Endothelial cell of umbilical vein (primary cell): ENCODE measurements at regions not wholly inside any gene's neighbourhood (a gene's known extent, or its start where the extent isn't known, plus 50 kb on each side); places are given as distances from the start of the nearest gene placed in this dataset.

Experiments used
- BruUV-seq: library from RNA; stranded (reverse); fragments of 400-500 nt; replicated peaks from 2 replicates; lab custom pipeline; 2021; lab: Mats Ljungman, UMichigan
- CTCF ChIA-PET: fragments of 300-600, 350-600 bp; sonication (Branson Sonifier 250); formaldehyde crosslinking; loops from one replicate; lab custom pipeline; 2021; ENCODE audit warnings: antibody characterized with exemption, inconsistent platforms; lab: Charles Lee
- POLR2A ChIA-PET: fragments of 300-600, 350-600 bp; sonication (Branson Sonifier 250); formaldehyde crosslinking; loops from one replicate; lab custom pipeline; 2021; ENCODE audit warnings: antibody characterized with exemption, inconsistent platforms; lab: Charles Lee
- DNase-seq: peaks from one replicate; pipeline ENCODE4 v3.0.0-alpha.2; 2011; ENCODE audit warnings: low read depth, low spot score
- FAIRE-seq: peaks from 2 replicates; lab custom pipeline; 2011; peaks lifted over from hg19 to GRCh38; lab: Jason Lieb, UNC
- H2AFZ ChIP-seq: 2 replicates; pipeline ENCODE4 v1.6.0; 2012; ENCODE audit warnings: low read depth, low read length, control low read depth, inconsistent platforms
- H3K27ac ChIP-seq: 2 replicates; pipeline ENCODE4 v1.5.1; 2011; ENCODE audit warnings: low read depth, mild to moderate bottlenecking, control low read depth, low read length, moderate library complexity; ENCODE audit not compliant: insufficient read depth
- H3K27me3 ChIP-seq, 2 experiments: 2 replicates each; pipeline versions ENCODE4 v1.6.0 to v1.6.1; 2011; ENCODE audit warnings: low read length in 2 of 2, mixed read lengths in 1 of 2; ENCODE audit not compliant: control insufficient read depth in 2 of 2, insufficient read depth in 2 of 2
- H3K36me3 ChIP-seq, 2 experiments: 2 replicates in 1 of 2; 3 replicates in 1 of 2; pipeline ENCODE4 v1.5.1; 2011; ENCODE audit warnings: low read length in 2 of 2, mild to moderate bottlenecking in 1 of 2, moderate library complexity in 1 of 2; ENCODE audit not compliant: control insufficient read depth in 2 of 2, insufficient read depth in 2 of 2; ENCODE audit errors: extremely low read depth in 1 of 2
- H3K4me1 ChIP-seq: 3 replicates; pipeline ENCODE4 v1.5.1; 2011; ENCODE audit warnings: mild to moderate bottlenecking, low read length; ENCODE audit not compliant: control insufficient read depth, insufficient read depth; ENCODE audit errors: extremely low read depth
- H3K4me2 ChIP-seq: 2 replicates; pipeline ENCODE4 v1.6.1; 2011; ENCODE audit warnings: low read length, control low read depth, mixed read lengths; ENCODE audit not compliant: insufficient read depth
- H3K4me3 ChIP-seq, 3 experiments: fragments of 200-600 bp in 1 of 3; sonication (generic), shearing (Covaris generic) in 1 of 3; replicated peaks in 1 of 3; 2 replicates each; pipeline ENCODE4 v1.5.1; 2011 to 2016; ENCODE audit warnings: control low read depth in 3 of 3, low read length in 3 of 3, mild to moderate bottlenecking in 2 of 3, inconsistent platforms in 1 of 3, low read depth in 1 of 3, moderate library complexity in 1 of 3; ENCODE audit not compliant: insufficient read depth in 1 of 3
- H3K79me2 ChIP-seq: 2 replicates; pipeline ENCODE4 v1.6.0; 2012; ENCODE audit warnings: low read length, inconsistent platforms; ENCODE audit not compliant: control insufficient read depth, insufficient read depth
- H3K9ac ChIP-seq: replicated peaks from 2 replicates; pipeline ENCODE3; 2011; ENCODE audit warnings: low read length, control low read depth; ENCODE audit not compliant: insufficient read depth; ENCODE audit errors: extremely low read depth
- H3K9me1 ChIP-seq: replicated peaks from 3 replicates; pipeline ENCODE4 v1.6.0; 2011; ENCODE audit warnings: mild to moderate bottlenecking, low read length; ENCODE audit not compliant: control insufficient read depth, insufficient read depth; ENCODE audit errors: extremely low read depth
- H3K9me3 ChIP-seq: replicated peaks from 2 replicates; pipeline ENCODE4 v1.5.1; 2012; ENCODE audit warnings: low read length, inconsistent platforms; ENCODE audit not compliant: control insufficient read depth, insufficient read depth
- H4K20me1 ChIP-seq: replicated peaks from 2 replicates; pipeline ENCODE3; 2011; ENCODE audit warnings: mild to moderate bottlenecking, low read length; ENCODE audit not compliant: control insufficient read depth, insufficient read depth; ENCODE audit errors: extremely low read depth
- CTCF ChIP-seq, 2 donors: IDR thresholded peaks; 1 replicate in 1 of 2; 2 replicates in 1 of 2; pipeline ENCODE4 v1.5.1; 2011; ENCODE audit warnings: low read length in 2 of 2, mild to moderate bottlenecking in 2 of 2, moderate library complexity in 2 of 2, control low read depth in 1 of 2, inconsistent platforms in 1 of 2, low read depth in 1 of 2; ENCODE audit not compliant: insufficient read depth in 1 of 2; ENCODE audit errors: extremely low read depth in 1 of 2
- EZH2 ChIP-seq: IDR thresholded peaks from 2 replicates; pipeline ENCODE4 v1.6.1; 2012; ENCODE audit warnings: borderline replicate concordance, low read depth, mild to moderate bottlenecking, moderate library complexity, low read length, inconsistent platforms; ENCODE audit not compliant: severe bottlenecking
- FOS ChIP-seq: IDR thresholded peaks from 2 replicates; pipeline ENCODE4 v1.6.1; 2011; ENCODE audit warnings: mild to moderate bottlenecking, low read length, moderate library complexity, borderline replicate concordance; ENCODE audit not compliant: insufficient read depth
- GATA2 ChIP-seq: IDR thresholded peaks from 2 replicates; pipeline ENCODE4 v1.7.0; 2011; ENCODE audit warnings: low read depth, mild to moderate bottlenecking, moderate library complexity, mixed read lengths, low read length; ENCODE audit not compliant: insufficient read length, insufficient read depth
- JUN ChIP-seq: IDR thresholded peaks from 2 replicates; pipeline ENCODE4 v1.6.1; 2011; ENCODE audit warnings: borderline replicate concordance, low read depth; ENCODE audit not compliant: insufficient read length, insufficient read depth
- MAX ChIP-seq: IDR thresholded peaks from 2 replicates; pipeline ENCODE4 v1.6.1; 2011; ENCODE audit not compliant: insufficient read depth, insufficient read length
- MYC ChIP-seq: IDR thresholded peaks from one replicate; pipeline ENCODE4 v1.6.1; 2011; ENCODE audit warnings: mild to moderate bottlenecking, low read depth, low read length
- POLR2A ChIP-seq: IDR thresholded peaks from 2 replicates; pipeline ENCODE4 v1.6.1; 2012; ENCODE audit warnings: low read depth, mild to moderate bottlenecking, control low read depth, low read length
- POLR2AphosphoS5 ChIP-seq: IDR thresholded peaks from 2 replicates; pipeline ENCODE4 v1.6.1; 2012; ENCODE audit warnings: low read depth, mild to moderate bottlenecking, control low read depth, low read length, moderate library complexity; ENCODE audit not compliant: insufficient read depth
- dilution Hi-C: fragments of 300-500 bp; cut with MboI; formaldehyde crosslinking; loops from one replicate; pipeline ENCODE4 v1.15.0; 2019; ENCODE audit warnings: low sequenced_read_pairs; ENCODE audit not compliant: extremely low pct_ligation_motif_present
- intact Hi-C: fragments of 100-400 bp; cut with micrococcal nuclease; formaldehyde crosslinking; loops from one replicate; pipeline ENCODE4 v1.10.0; 2022

GRCh38 chr3:167188592-167188991 is 191.5 kb downstream of the ZBBX start:
- dilution Hi-C loops: no loop called here
- Histone ChIP-seq H3K9ac (no peak overlapping the region), H3K9me1 (no peaks in the 10 kb centered on the region), H4K20me1 (no peaks in the 10 kb centered on the region), H3K9me3 (peaks cover 4% of the 10 kb centered on the region), H3K27me3 (no peaks in the 10 kb centered on the region), H3K79me2 (no peaks in the 10 kb centered on the region), H3K4me2 (no peak overlapping the region), H3K4me1 (no peaks in the 10 kb centered on the region), H3K27ac (no peak overlapping the region), H3K36me3 (no peaks in the 10 kb centered on the region), H3K4me3 (no peak overlapping the region), H2AFZ (no peak overlapping the region)
- TF ChIP-seq POLR2AphosphoS5 (no peak), MYC (no peak), POLR2A (no peak), CTCF (IDR thresholded peaks at IDR 0.05; ENCODE audit: extremely low read depth in 1 of 2, insufficient read depth in 1 of 2, low read depth in 1 of 2, low read length in 2 of 2) (no peak), EZH2 (no peak), GATA2 (no peak), FOS (no peak), MAX (no peak), JUN (no peak)
- POLR2A ChIA-PET: no interaction called here
- CTCF ChIA-PET: no interaction called here
- no peak for DNase-seq
- intact Hi-C loops: no loop called here
- FAIRE-seq: no peak
- BruUV-seq: no TSS peak
